GM10266 (cell line): ENCODE measurements at regions not wholly inside any gene's neighbourhood (a gene's known extent, or its start where the extent isn't known, plus 50 kb on each side); places are given as distances from the start of the nearest gene placed in this dataset.

Experiments used
- DNase-seq: peaks from one replicate; pipeline ENCODE4 v3.0.0; 2012; ENCODE audit errors: extremely low spot score
- TF ChIP-seq, protein P1 (sequence below): IDR thresholded peaks from 2 replicates; pipeline ENCODE4 v1.5.1; 2012; ENCODE audit warnings: mild to moderate bottlenecking, low read depth; ENCODE audit not compliant: control insufficient read depth, insufficient read depth; ENCODE audit errors: missing control alignments

DNA sequence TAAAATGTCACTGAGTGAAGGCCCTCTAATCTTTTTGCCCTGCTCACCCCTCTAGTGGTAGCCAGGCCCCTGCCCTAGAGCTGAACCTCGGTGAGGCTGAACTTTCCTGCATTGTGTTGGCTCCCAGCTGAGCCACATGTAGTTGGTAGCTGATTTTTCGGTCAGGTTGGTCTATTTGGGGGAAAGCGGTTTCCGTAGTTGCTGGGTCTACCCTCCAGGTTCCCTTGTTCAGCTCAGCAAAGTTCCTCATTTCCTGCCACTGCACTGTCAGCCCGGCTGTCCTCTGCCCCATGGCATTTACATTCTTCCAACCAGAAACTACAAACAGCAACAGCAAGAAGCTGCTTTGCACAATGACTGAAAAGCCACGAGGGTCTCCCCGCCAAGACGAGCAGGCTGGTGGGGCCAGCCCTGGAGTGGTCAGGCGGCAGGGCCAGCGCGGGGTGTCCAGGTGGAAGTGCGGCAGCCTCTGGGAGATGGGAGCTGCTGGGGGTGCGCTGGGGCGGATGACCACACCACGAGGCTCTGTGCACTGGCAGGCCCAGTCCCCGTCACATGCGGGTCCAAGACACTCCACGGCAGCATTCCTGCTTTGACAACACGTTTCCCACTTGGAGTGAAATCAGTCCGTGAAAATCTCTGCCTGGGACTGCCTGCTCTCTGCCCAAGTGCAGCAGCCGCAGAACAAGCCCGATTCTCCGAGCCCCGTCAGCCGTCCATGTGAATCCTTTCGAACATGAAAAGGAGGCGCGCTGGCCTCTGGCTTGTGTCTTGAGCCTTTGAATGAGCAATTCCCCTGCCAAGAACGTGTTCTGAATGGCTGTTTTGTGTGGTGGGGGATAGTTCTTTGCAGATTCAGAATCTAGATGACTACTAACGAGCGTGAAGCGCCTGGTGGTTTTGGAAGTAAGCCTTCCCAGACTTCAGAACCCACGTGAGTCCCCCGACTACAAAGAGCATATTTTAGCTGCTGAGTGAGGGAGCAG is 159.4 kb downstream of the ASB1 start:
- TF ChIP-seq, protein P1, sequence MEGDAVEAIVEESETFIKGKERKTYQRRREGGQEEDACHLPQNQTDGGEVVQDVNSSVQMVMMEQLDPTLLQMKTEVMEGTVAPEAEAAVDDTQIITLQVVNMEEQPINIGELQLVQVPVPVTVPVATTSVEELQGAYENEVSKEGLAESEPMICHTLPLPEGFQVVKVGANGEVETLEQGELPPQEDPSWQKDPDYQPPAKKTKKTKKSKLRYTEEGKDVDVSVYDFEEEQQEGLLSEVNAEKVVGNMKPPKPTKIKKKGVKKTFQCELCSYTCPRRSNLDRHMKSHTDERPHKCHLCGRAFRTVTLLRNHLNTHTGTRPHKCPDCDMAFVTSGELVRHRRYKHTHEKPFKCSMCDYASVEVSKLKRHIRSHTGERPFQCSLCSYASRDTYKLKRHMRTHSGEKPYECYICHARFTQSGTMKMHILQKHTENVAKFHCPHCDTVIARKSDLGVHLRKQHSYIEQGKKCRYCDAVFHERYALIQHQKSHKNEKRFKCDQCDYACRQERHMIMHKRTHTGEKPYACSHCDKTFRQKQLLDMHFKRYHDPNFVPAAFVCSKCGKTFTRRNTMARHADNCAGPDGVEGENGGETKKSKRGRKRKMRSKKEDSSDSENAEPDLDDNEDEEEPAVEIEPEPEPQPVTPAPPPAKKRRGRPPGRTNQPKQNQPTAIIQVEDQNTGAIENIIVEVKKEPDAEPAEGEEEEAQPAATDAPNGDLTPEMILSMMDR, result no peak
- no peak for DNase-seq

DNA sequence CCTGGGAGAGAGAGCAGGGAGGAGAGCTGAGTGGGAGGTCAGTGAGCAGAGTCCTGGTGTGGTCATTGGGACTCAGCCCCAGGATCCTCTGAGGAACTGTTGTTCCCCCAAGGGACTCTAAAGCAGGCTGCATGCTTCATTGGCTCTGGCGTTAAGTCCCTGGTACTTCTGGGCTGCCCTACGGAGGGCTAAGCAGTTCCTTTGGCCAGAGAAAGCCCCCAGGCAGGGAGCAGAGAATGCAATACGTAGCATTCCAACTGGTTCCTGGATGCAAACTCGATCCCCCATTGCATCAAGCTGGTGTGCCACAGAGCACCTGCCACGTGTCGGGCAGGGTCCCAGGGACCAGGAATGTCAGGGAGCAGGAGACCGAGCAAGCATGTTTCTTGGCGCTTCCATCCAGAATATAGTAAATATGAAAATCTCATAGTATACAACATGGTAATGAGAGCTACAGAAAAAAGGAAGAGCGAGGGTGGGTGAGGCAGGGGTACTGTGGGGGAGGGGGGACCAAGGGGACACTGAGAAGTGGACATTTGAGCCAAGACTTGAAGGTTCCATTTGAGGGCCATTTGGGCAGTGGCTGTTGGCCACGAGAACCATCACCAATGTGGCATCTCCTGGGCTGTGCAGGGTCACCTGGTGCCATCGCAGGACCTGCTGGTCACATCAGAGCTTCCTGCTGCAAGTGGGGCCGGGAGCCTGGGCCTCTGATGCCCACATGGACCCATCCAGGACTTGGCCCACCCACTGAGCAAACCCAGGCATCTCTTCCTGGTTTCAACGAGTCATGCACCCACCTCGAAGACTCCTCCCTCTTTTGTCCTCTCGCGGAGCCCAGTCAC is 160.4 kb downstream of the ASB1 start:
- TF ChIP-seq, protein P1, result no peak
- DNase-seq, result no peak

DNA sequence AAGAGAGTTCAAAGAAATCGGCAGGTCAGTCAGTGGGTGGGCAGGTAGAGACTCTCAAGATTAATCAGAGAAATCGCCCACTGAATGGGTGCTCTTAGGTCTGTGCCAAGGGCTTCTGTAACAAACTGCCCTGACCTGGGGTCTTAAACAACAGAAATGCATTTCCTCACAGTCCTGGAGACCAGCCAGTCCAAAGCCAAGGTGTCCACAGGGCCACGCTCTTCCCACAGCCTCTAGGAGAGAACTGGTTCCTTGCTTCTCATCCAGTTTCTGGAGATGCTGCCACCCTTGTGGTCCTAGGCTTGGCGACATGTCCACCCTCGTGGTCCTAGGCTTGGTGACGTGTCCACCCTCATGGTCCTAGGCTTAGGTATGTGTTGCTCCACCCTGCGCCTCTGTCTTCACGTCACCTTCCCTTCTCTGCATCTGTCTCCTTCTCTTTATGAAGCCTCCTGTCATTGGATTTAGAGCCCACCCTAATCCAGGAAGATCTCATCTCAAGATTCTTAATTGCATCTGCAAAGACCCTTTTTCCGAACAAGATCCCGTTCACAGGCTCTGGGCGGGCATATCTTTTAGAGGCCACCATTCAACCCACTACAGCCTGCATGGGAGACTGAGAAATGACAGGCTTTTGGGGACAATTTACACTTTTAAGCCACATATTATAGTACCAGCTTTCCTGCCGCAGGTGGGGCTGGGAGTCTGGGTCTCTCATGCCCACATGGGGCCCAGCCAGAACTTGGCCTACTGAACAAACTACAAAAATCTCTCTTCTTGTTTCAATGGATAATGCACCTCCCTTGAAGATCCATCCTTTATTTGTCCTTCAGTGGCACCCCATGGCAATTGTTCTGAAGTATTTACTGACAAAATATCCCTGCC is 161.3 kb downstream of the ASB1 start:
- TF ChIP-seq, protein P1, result no peak
- no peak for DNase-seq

DNA sequence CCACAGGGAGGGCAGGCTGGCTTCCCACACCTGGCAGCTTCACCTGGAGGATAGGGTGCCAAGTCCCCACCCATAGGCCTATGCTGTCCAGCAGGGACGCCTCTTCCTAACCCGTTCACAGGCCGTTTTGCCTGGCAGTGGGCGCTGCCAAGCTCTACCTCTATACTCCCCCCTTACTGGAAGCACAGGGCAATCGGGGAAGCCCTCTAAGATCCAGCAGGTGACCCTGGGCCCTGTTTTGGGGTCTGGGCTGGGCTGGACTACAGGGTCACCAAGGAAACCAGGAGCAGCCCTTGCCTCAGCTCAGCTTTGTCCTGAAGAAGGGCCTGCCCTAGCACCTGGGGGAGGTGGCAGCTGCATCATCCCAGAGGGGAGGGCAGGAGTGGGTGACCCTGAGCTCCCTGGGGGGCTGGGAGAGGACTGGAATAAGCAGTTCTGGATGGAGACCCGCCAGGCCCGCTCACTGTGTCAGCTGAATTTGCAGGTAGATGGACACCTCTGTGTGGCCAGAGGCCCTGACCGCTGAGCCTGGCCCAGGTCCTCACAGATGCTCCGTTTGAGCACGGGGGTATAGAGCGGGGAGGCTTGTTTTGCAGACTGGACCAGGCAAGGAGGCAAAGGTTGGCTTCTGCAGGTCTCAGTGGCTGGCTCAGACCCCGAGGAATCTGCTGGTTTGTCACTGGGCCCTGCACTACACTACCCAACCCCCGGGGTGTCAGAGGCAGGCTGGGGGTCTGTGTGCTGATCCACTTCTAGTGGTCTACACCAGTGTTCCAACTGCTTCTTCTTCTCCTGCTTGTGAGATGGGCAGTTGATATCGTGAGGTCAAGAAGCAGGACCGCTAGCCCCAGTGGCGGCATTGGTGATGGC is 163.1 kb downstream of the ASB1 start:
- TF ChIP-seq, protein P1, result no peak

DNA sequence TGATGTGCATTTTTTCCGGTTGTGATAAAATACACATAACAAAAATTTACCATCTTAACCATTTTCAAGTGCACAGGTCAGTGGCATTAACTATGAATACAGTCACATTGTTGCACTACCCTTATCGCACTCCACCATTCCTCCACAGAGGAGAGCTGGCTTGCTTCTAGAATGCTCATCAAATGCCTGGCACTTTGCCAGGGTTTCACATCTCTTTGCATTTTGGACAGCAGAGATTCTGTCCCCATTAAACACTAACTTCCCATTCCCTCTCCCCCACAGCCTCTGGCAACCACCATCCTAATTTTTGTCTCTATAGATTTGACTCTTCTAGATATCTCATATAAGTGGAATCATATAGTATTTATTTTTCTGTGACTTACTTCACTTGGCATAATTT is 165.0 kb downstream of the ASB1 start:
- no peak for DNase-seq
- TF ChIP-seq, protein P1, result no peak

More for the DNA sequence above, 163.1 kb downstream of the ASB1 start:
- DNase-seq, result no peak

DNA sequence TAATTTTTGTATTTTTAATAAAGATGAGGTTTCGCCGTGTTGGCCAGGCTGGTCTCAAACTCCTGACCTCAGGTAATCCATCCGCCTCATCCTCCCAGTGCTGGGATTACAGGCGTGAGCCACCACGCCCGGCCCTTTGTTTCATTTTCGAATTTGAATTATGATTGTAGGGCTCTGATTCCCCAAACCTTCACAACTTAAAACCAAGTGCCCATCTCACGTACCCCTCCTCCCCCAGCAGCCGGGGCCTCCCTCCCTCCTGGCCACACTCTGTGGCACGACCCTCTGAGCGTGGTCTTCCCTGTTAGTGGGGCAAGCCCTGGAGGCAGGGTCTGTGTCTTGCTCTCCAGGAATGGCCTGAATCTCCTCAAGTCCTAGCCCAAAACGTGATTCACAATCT is 166.5 kb downstream of the ASB1 start:
- TF ChIP-seq, protein P1, result no peak
- no peak for DNase-seq
